Right lobe of liver (tissue), 4 donors: ENCODE measurements at regions not wholly inside any gene's neighbourhood (a gene's known extent, or its start where the extent isn't known, plus 50 kb on each side); places are given as distances from the start of the nearest gene placed in this dataset.

Source experiments
- CTCF ChIP-seq, 4 donors: fragments of 200-600 bp in 3 of 4; fragments of 450-650 bp in 1 of 4; IDR thresholded peaks; one replicate each; pipeline versions ENCODE4 v1.5.1 to v1.8.0; 2016 to 2022; ENCODE audit warnings: antibody characterized with exemption in 4 of 4, mild to moderate bottlenecking in 2 of 4
- POLR2A ChIP-seq: fragments of 450-650 bp; IDR thresholded peaks from one replicate; pipeline ENCODE4 v1.6.1; 2017; ENCODE audit warnings: antibody characterized with exemption, mild to moderate bottlenecking
- donor health status: DM: no; HTN: no; CAD: no.
- donor health status: DM: no; HTN: no; CAD: no.
- donor health status: DM: no; HTN: yes; CAD: no.

- TF ChIP-seq CTCF (IDR thresholded peaks at IDR 0.05) = no peak
- no peak for TF ChIP-seq POLR2A
Measured at GRCh38 chr13:64283926-64284325, 2868.3 kb upstream of the PCDH20 start.
